ENCODE measurements at regions not wholly inside any gene's neighbourhood (a gene's known extent, or its start where the extent isn't known, plus 50 kb on each side); places are given as distances from the start of the nearest gene placed in this dataset.

DNA sequence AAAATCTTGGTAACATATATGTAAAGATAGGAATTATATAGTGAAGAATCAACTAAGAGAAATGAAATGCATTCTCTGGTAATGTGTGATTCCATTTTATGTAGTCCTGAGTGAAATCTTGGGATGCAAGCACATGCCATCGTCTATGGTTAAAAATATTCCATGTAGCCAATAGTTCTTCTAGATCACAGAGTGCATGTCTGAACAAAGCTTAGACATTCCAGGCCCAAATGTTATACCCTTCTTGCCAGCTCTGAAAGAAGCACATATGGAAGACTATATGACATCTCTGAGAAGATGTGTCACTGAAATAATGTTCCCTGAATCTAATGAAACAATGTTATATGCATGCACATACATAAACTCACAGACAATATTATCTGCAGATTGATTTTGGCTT is 92.3 kb upstream of the TFPI start:
- TF ChIP-seq, protein P1, sequence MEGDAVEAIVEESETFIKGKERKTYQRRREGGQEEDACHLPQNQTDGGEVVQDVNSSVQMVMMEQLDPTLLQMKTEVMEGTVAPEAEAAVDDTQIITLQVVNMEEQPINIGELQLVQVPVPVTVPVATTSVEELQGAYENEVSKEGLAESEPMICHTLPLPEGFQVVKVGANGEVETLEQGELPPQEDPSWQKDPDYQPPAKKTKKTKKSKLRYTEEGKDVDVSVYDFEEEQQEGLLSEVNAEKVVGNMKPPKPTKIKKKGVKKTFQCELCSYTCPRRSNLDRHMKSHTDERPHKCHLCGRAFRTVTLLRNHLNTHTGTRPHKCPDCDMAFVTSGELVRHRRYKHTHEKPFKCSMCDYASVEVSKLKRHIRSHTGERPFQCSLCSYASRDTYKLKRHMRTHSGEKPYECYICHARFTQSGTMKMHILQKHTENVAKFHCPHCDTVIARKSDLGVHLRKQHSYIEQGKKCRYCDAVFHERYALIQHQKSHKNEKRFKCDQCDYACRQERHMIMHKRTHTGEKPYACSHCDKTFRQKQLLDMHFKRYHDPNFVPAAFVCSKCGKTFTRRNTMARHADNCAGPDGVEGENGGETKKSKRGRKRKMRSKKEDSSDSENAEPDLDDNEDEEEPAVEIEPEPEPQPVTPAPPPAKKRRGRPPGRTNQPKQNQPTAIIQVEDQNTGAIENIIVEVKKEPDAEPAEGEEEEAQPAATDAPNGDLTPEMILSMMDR (conservative IDR thresholded peaks at IDR 0.05) = no peak
- TF ChIP-seq ZFX (IDR thresholded peaks at IDR 0.05) = no peak
